ENCODE measurements at regions not wholly inside any gene's neighbourhood (a gene's known extent, or its start where the extent isn't known, plus 50 kb on each side); places are given as distances from the start of the nearest gene placed in this dataset.
"Not testable (repeated sequence)": the region's sequence is repeated elsewhere in the genome, so short reads cannot be mapped to it uniquely, and the experiment has no call there.

GRCh38 chr2:125405816-125406215 is 1250.1 kb upstream of the GYPC start:
- Histone ChIP-seq H3K4me1 (ENCODE audit: control insufficient read depth, insufficient read depth, low read length) (no peaks in the 10 kb centered on the region), H3K36me3 (ENCODE audit: control insufficient read depth, insufficient read depth, low read length) (no peaks in the 10 kb centered on the region), H3K27ac (ENCODE audit: low read length) (no peak overlapping the region), H3K27me3 (ENCODE audit: control insufficient read depth, insufficient read depth, low read length) (no peaks in the 10 kb centered on the region), H3K4me3 (ENCODE audit: low read length) (no peak overlapping the region), H3K9me3 (ENCODE audit: control insufficient read depth, low read depth, low read length) (no peaks in the 10 kb centered on the region)
- no peak for DNase-seq
- 80% methylated on average over 1 of the region's 2 CpGs for WGBS (ENCODE audit: insufficient coverage, low lambda C conversion rate)

- no peaks in the 10 kb centered on the region for H3K4me1 ChIP-seq (ENCODE audit: control insufficient read depth, insufficient read depth, low read length)
- 87% methylated on average over 3 of the region's 10 CpGs for WGBS (ENCODE audit: insufficient coverage, low lambda C conversion rate)
- no peaks in the 10 kb centered on the region for H3K36me3 ChIP-seq (ENCODE audit: control insufficient read depth, insufficient read depth, low read length)
- H3K4me3 ChIP-seq (ENCODE audit: low read length), result no peak overlapping the region
- no peak for DNase-seq
- no peak overlapping the region for H3K27ac ChIP-seq (ENCODE audit: low read length)
- no peaks in the 10 kb centered on the region for H3K9me3 ChIP-seq (ENCODE audit: control insufficient read depth, low read depth, low read length)
- H3K27me3 ChIP-seq (ENCODE audit: control insufficient read depth, insufficient read depth, low read length), result no peaks in the 10 kb centered on the region
These were observed 1247.0 kb upstream of the GYPC start for GRCh38 chr2:125408874-125409538.

- H3K36me3 ChIP-seq (ENCODE audit: control insufficient read depth, insufficient read depth, low read length), result no peaks in the 10 kb centered on the region
- DNase-seq, result no peak
- H3K4me1 ChIP-seq (ENCODE audit: control insufficient read depth, insufficient read depth, low read length), result no peaks in the 10 kb centered on the region
- H3K4me3 ChIP-seq (ENCODE audit: low read length), result no peak overlapping the region
- H3K27ac ChIP-seq (ENCODE audit: low read length), result no peak overlapping the region
- 71% methylated on average over 1 of the region's 1 CpG for WGBS (ENCODE audit: insufficient coverage, low lambda C conversion rate)
- H3K27me3 ChIP-seq (ENCODE audit: control insufficient read depth, insufficient read depth, low read length), result no peaks in the 10 kb centered on the region
- H3K9me3 ChIP-seq (ENCODE audit: control insufficient read depth, low read depth, low read length), result peaks cover 6% of the 10 kb centered on the region
These were observed 1237.5 kb upstream of the GYPC start for GRCh38 chr2:125418483-125418882.

- not testable (repeated sequence) for H3K36me3 ChIP-seq (ENCODE audit: control insufficient read depth, insufficient read depth, low read length); H3K4me3 ChIP-seq (ENCODE audit: low read length); H3K9me3 ChIP-seq (ENCODE audit: control insufficient read depth, low read depth, low read length); DNase-seq; H3K4me1 ChIP-seq (ENCODE audit: control insufficient read depth, insufficient read depth, low read length); H3K27ac ChIP-seq (ENCODE audit: low read length); H3K27me3 ChIP-seq (ENCODE audit: control insufficient read depth, insufficient read depth, low read length)
- no CpG with 5 or more reads among the region's 32 CpGs for WGBS (ENCODE audit: insufficient coverage, low lambda C conversion rate)
These were observed 1233.7 kb upstream of the GYPC start for GRCh38 chr2:125422198-125422770.

- no peaks in the 10 kb centered on the region for H3K27me3 ChIP-seq (ENCODE audit: control insufficient read depth, insufficient read depth, low read length)
- no peak overlapping the region for H3K4me3 ChIP-seq (ENCODE audit: low read length)
- H3K4me1 ChIP-seq (ENCODE audit: control insufficient read depth, insufficient read depth, low read length), result no peaks in the 10 kb centered on the region
- no peak for DNase-seq
- H3K27ac ChIP-seq (ENCODE audit: low read length), result no peak overlapping the region
- H3K9me3 ChIP-seq (ENCODE audit: control insufficient read depth, low read depth, low read length), result peaks cover 6% of the 10 kb centered on the region
- WGBS (ENCODE audit: insufficient coverage, low lambda C conversion rate), result no CpG with 5 or more reads among the region's 1 CpG
- H3K36me3 ChIP-seq (ENCODE audit: control insufficient read depth, insufficient read depth, low read length), result no peaks in the 10 kb centered on the region
These were observed 1231.6 kb upstream of the GYPC start for GRCh38 chr2:125424266-125424785.

GRCh38 chr2:125427721-125428315 is 1228.1 kb upstream of the GYPC start:
- no peak overlapping the region for H3K4me3 ChIP-seq (ENCODE audit: low read length)
- H3K27me3 ChIP-seq (ENCODE audit: control insufficient read depth, insufficient read depth, low read length), result no peaks in the 10 kb centered on the region
- H3K36me3 ChIP-seq (ENCODE audit: control insufficient read depth, insufficient read depth, low read length), result no peaks in the 10 kb centered on the region
- no CpG with 5 or more reads among the region's 1 CpG for WGBS (ENCODE audit: insufficient coverage, low lambda C conversion rate)
- H3K27ac ChIP-seq (ENCODE audit: low read length), result no peak overlapping the region
- H3K9me3 ChIP-seq (ENCODE audit: control insufficient read depth, low read depth, low read length), result no peaks in the 10 kb centered on the region
- DNase-seq, result no peak
- H3K4me1 ChIP-seq (ENCODE audit: control insufficient read depth, insufficient read depth, low read length), result no peaks in the 10 kb centered on the region

GRCh38 chr2:125444106-125444505 is 1211.9 kb upstream of the GYPC start:
- no peak for DNase-seq
- no peaks in the 10 kb centered on the region for H3K9me3 ChIP-seq (ENCODE audit: control insufficient read depth, low read depth, low read length)
- no peaks in the 10 kb centered on the region for H3K4me1 ChIP-seq (ENCODE audit: control insufficient read depth, insufficient read depth, low read length)
- H3K27me3 ChIP-seq (ENCODE audit: control insufficient read depth, insufficient read depth, low read length), result no peaks in the 10 kb centered on the region
- 93% methylated on average over 3 of the region's 5 CpGs for WGBS (ENCODE audit: insufficient coverage, low lambda C conversion rate)
- H3K36me3 ChIP-seq (ENCODE audit: control insufficient read depth, insufficient read depth, low read length), result no peaks in the 10 kb centered on the region
- H3K4me3 ChIP-seq (ENCODE audit: low read length), result no peak overlapping the region
- H3K27ac ChIP-seq (ENCODE audit: low read length), result no peak overlapping the region

GRCh38 chr2:125445495-125445894 is 1210.5 kb upstream of the GYPC start:
- no peak for DNase-seq
- no peak overlapping the region for H3K27ac ChIP-seq (ENCODE audit: low read length)
- no peaks in the 10 kb centered on the region for H3K4me1 ChIP-seq (ENCODE audit: control insufficient read depth, insufficient read depth, low read length)
- H3K9me3 ChIP-seq (ENCODE audit: control insufficient read depth, low read depth, low read length), result no peaks in the 10 kb centered on the region
- H3K4me3 ChIP-seq (ENCODE audit: low read length), result no peak overlapping the region
- no peaks in the 10 kb centered on the region for H3K27me3 ChIP-seq (ENCODE audit: control insufficient read depth, insufficient read depth, low read length)
- H3K36me3 ChIP-seq (ENCODE audit: control insufficient read depth, insufficient read depth, low read length), result no peaks in the 10 kb centered on the region

GRCh38 chr2:125450092-125450491 is 1205.9 kb upstream of the GYPC start:
- no peak overlapping the region for H3K4me3 ChIP-seq (ENCODE audit: low read length)
- no peaks in the 10 kb centered on the region for H3K36me3 ChIP-seq (ENCODE audit: control insufficient read depth, insufficient read depth, low read length)
- 100% methylated on average over 2 of the region's 4 CpGs for WGBS (ENCODE audit: insufficient coverage, low lambda C conversion rate)
- DNase-seq, result no peak
- no peaks in the 10 kb centered on the region for H3K4me1 ChIP-seq (ENCODE audit: control insufficient read depth, insufficient read depth, low read length)
- no peaks in the 10 kb centered on the region for H3K9me3 ChIP-seq (ENCODE audit: control insufficient read depth, low read depth, low read length)
- no peak overlapping the region for H3K27ac ChIP-seq (ENCODE audit: low read length)
- no peaks in the 10 kb centered on the region for H3K27me3 ChIP-seq (ENCODE audit: control insufficient read depth, insufficient read depth, low read length)

GRCh38 chr2:125455110-125455509 is 1200.8 kb upstream of the GYPC start:
- Histone ChIP-seq H3K4me3 (ENCODE audit: low read length) (no peak overlapping the region), H3K9me3 (ENCODE audit: control insufficient read depth, low read depth, low read length) (no peaks in the 10 kb centered on the region), H3K27ac (ENCODE audit: low read length) (no peak overlapping the region), H3K36me3 (ENCODE audit: control insufficient read depth, insufficient read depth, low read length) (no peaks in the 10 kb centered on the region), H3K27me3 (ENCODE audit: control insufficient read depth, insufficient read depth, low read length) (no peaks in the 10 kb centered on the region), H3K4me1 (ENCODE audit: control insufficient read depth, insufficient read depth, low read length) (no peaks in the 10 kb centered on the region)
- WGBS (ENCODE audit: insufficient coverage, low lambda C conversion rate), result no CpG with 5 or more reads among the region's 1 CpG
- no peak for DNase-seq
